G401 (cell line): ENCODE measurements at regions not wholly inside any gene's neighbourhood (a gene's known extent, or its start where the extent isn't known, plus 50 kb on each side); places are given as distances from the start of the nearest gene placed in this dataset.

Experiments
- DNase-seq: peaks from one replicate; pipeline ENCODE4 v3.0.0-alpha.2; 2015; ENCODE audit warnings: low spot score
- in situ Hi-C: cut with HindIII; loops from 2 replicates; pipeline ENCODE4 v1.10.0; 2016; ENCODE audit warnings: low sequenced_read_pairs, mixed read lengths

DNA sequence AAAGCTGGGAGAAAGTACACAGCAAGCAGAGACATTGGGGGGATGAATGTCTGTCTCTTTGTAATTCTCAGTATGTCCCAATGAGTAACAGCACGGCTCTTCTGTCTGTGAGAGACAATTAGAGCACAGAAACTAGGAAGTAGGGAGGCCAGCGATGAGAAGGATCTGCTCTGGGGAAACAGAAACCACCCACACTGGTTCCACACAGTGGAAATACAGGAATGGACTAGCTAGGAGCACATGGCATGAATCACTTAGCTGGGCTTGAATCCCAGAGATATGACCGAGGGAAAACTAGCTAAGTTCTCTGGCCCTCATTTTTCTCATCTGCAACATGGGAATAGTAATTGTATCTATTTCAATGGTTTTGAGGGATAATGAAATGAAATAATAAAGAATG, 895.9 kb downstream of the TLE4 start:
- in situ Hi-C loops: loop anchor here (25.0 kb wide), 1 partner anchor 95 kb away; no protein-coding TSS in a partner anchor
- no peak for DNase-seq

DNA sequence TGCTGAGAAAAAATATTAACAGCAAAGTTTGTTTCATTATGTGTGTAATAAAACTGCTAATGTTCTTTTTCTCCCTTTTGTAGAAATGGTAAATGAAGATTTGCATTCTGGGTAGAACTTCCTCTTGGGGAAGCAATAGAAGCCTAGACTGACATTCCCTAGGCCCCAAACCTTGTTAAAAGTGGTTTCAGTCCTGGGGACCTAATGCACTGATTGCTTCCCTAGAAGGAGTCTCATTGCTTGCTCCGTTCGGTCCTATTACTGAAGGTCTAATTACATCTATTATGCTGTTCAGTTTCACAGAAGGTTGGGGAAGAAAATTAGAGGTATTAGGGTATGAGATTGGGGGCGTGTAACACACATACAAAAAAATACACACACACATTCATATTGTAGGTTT, 893.8 kb downstream of the TLE4 start:
- DNase-seq: no peak
- in situ Hi-C loops: loop anchor here (25.0 kb wide), 1 partner anchor 97 kb away; no protein-coding TSS in a partner anchor

DNA sequence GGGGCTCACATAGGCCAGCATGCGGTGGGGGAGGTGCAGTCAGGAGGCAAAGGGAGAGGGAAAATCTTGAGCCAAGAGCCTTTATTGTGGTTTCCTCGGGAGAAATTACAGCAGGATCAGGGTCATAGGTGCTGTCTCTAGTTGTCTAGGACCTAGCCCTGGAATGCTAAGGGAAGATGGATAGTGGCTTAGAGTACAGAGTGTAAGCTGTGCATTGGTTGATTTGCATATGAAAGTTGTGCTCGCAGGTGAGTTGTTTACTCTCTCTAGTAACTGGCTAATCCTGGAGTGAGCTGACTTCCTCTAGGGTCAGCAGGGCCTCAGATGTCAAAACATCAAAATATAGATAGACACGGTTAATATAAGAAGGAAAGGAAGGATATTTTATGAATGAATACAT, 877.7 kb downstream of the TLE4 start:
- DNase-seq: no peak
- in situ Hi-C loops: no loop called here

DNA sequence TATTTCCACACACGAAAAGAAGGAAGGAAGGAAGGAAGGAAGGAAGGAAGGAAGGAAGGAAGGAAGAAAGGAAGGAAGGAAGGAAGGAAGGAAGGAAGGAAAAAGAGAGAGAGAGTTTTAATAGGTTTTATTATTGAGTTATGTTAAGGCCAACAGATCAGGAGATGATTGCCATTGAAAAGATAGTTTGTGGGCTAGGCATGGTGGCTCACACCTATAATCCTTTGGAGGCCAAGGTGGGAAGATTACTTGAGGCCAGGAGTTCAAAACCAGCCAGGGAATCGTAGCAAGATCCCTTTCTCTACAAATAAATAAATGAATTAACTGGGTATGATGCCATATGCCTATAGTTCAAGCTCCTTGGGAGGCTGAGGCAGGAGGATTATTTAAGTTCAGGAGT, 877.2 kb downstream of the TLE4 start:
- DNase-seq: no peak

DNA sequence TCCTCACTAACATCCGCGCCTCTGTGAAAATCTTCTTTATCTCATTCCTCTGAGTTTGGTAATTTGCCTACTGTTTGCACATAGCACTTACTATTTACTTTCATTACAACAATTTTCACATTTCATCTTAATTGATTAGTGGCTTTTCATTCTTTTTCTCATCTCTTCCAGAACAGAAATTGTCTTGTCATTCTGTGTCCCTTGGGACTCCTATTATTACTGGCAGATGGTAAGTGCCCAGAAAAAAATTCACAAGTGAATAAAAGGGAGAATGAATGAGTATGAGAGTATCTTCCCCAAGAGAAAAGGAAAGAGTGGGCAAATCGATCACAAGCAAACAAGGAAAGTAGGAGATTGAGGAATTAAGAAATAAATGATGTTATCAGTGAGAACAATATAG, 876.1 kb downstream of the TLE4 start:
- no peak for DNase-seq
- in situ Hi-C loops: no loop called here

More for the DNA sequence above, 877.2 kb downstream of the TLE4 start:
- in situ Hi-C loops: no loop called here

DNA sequence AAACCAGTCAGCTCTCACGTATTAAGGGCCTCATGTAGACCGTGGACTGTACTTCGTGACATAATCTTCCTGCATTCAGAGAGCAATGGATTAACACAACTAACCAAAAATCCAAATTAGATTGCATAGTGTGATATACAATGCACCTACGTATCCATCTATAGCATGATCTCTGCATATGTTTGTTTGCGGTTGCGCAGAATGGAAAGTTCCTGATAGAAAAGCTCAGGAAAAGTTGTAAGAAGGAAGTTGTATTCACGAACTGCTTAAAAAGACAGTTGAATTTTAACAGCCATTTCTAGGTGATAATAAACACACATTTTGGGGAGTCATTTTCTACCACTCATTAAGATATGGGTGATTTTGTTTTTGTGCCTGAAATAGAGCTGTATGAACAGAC, 869.0 kb downstream of the TLE4 start:
- in situ Hi-C loops: no loop called here
- no peak for DNase-seq

DNA sequence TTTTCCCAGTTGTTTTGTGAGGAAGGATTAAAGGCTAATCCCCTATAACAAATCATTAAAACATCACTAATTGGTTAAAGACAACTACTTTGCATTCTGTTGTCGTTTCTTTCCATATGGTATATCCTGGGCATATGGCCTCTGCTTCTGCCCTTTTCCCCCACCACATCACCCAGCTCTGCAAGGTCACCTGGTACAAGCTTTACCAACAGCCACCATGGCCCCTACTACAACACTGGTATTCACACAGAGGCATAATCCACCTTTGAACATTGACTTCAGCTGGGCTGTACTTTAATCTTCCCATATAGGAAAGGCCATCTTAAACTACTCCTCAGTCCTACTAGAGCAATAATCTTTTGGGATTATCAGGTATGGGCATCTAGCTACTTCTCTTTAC, 866.1 kb downstream of the TLE4 start:
- in situ Hi-C loops: no loop called here
- DNase-seq: no peak

DNA sequence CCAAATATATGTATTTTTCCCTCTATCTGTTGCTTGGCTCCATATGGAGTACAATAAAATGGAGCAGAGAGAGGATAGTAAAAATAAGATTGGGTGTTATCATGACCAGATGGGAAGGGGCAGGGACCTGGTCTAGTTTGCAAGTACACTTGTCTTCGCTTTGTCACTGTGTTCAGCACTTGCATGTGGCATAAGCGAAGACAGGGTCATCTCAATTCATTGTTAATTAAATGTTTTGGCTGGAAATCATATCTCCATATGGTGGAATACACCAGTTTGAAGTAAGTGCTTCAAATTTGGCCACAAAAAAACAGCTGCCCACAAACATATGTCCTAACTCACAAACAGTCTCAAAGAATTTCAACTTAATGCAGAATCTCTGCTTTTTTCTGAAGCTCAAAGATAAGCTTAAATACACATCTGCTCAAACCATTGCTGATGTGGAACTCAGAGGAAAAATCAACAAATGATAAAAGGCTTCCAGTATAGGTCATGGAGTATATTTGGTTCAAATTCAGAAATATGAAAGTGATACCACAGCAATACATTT, 865.4 kb downstream of the TLE4 start:
- in situ Hi-C loops: no loop called here
- DNase-seq: peak; percentile 46

DNA sequence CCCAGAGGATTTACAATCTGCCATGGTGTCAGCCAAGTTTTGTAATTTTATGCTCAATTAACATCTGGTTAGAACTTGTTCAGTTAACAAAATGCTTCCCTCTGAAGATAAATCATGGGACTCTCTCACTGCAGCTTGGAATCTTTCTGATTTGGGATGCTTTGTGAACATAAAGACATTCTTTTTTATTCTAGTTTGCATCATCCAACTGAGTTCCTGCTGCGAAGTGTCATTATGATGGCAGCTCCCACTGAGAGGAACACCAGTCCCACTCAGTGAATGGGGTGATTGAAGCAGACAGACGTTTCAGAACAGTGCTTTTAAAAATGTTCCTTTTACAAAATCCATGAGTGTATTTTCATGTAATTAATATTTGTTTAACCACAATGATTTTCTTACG, 863.8 kb downstream of the TLE4 start:
- in situ Hi-C loops: no loop called here
- DNase-seq: peak; percentile 27

DNA sequence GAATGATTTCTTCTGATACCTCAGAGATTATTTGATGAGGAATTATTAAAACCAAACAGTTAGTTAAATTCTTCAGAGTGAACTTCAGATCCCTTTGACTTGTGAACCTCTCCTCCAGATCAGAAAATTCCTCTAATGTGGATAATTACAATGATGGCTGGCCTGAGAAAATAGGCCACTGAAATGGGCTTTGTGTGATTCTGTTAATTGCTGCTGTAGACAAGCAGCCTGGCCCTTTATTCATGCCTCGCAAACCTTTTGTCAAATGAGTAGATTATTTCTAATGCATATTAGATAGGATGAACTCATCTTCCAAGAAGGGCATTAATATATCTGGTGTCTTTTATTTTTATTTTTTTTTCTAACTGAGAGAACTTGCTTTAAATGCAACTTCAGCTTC, 855.2 kb downstream of the TLE4 start:
- no peak for DNase-seq
- in situ Hi-C loops: no loop called here

DNA sequence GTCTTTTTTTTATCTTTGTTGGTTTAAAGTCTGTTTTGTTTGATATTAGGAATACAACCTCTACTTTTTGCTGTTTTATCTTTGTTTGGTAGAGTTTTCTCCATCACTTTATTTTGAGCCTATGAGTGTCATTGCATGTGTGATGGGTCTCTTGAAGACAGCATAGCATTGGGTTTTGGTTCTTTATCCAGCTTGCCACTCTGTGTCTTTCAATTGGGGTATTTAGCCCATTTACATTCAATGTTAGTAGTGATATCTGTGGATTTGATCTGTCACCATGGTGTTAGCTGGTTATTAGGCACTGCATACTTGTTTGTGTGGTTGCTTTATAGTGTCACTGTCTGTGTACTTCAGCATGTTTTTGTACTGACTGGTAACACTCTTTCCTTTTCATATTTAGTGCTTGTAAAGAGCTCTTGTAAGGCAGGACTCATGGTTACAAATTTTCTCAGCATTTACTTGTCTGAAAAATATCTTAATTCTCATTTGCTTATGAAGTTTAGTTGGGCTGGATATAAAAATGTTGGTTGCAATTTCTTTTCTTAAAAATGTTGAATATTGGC, 845.5 kb downstream of the TLE4 start:
- in situ Hi-C loops: no loop called here
- no peak for DNase-seq

DNA sequence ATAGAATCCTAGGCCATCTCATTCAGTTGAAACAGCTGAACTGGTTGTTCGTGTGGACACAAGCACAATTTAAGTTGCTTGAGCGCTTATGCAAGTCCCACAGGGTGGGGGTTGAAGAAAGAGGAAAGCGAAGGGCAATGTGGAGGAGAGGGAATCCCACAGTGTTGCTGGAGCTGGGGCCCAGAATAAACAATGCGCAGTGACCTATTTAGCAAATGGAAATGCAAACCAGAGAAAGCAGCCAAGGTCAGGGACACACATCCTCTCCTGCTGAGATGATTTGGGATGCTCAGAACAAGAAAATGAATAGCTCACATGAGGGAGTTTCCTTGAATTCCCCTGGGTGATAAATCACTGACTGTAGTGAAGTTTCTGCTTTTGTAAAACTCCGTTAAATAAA, 838.3 kb downstream of the TLE4 start:
- DNase-seq: peak; percentile 97
- in situ Hi-C loops: no loop called here

DNA sequence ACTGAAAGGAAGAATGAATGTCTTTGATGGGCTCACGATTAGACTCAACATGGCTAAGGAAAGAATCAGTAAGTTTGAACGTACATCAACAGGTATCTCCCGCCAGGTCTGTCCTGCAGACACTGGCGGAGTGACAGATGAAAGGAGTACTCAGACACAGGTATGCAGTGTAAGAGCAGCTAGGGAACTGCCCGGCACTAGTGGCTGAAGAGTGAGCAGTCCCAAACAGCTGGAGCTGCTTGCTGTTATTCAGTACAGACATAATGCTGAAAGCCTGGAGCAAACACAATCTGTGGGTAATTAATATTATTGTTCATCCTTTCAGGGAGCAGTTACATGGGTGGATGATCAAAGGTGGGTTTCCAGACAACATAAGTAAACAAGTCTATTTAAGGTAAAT, 835.5 kb downstream of the TLE4 start:
- in situ Hi-C loops: no loop called here
- DNase-seq: no peak

DNA sequence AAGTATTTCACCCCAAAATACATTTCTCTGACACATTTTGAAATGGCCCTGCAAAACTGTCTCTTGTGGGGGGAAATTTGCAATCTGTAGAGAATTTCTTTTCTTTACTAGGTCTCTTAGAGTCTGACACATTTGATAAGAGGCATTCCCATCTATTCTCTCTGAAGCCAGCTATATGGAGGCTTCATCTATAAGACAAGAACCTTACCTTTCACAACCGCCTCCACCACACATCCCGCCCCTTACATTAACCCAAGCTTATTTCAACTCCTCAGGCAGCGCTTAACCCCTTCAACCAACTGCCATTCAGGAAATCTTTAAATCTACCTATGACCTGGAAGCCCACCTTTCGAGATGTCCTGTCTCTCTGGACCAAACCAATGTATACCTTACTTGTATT, 829.5 kb downstream of the TLE4 start:
- no peak for DNase-seq
- in situ Hi-C loops: no loop called here

DNA sequence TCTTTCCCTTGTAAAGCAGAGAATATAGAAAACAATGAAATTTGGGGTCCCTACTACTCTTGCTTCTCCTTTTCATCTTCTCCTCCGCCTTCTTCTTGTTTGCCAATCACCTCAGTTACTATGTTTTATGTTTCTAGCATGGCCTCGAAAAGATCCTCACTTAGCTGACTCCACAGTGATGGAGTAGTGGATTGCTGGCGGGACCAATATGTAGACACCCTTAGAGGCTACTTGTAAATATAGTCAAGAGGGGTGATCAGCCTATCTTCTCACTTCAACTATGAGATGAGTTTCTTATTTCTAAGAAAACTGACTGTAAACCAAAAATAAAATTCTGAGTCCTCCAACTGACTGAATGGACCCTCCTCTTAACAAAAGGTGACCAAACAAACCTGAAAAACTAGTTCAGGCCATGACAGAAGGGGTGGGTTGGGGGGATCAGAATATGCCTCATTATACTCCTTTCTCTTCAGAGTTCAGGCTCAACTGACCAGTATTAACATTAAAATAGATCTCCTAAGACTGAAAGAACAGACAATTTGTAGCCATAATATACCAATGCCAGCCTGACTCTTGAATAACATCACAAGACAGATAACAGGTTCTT, 829.0 kb downstream of the TLE4 start:
- DNase-seq: no peak
- in situ Hi-C loops: no loop called here

DNA sequence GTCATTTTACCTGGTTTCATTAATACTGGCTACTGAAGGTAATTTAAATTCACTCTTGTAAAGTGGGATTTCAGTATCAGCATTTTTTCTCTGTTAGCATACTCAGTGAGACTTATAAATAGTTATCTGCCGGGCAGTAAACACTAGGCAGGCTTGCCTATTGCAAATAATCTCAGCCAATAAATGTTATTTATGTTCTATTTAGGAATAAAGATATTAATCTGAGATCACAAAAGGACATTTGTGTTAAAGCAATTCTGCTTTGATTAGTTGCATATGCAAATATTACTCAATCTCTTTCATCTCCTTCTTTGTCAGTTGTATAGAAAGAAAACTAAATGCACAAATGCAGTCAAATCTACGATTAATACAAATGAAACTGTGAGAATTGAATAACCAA, 827.8 kb downstream of the TLE4 start:
- no peak for DNase-seq
- in situ Hi-C loops: no loop called here

DNA sequence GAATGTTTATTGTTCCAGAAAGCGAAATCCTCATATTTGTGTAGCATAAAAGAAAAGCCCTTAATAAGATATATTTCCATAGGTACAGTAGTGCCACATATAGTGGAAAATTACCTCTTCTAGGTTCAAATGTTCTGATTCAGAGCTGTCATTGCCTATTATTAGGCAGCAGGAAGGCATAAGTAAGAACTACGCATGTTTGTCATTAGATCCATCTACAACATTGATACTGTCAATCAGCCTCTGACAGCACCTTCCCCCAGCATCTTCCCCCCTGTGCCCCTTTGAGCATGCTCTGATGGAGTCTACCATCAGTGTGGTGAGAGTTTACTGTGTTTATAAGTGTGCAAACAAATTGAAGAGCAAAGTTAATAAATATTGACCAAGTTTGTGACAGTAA, 816.1 kb downstream of the TLE4 start:
- in situ Hi-C loops: no loop called here
- DNase-seq: no peak

DNA sequence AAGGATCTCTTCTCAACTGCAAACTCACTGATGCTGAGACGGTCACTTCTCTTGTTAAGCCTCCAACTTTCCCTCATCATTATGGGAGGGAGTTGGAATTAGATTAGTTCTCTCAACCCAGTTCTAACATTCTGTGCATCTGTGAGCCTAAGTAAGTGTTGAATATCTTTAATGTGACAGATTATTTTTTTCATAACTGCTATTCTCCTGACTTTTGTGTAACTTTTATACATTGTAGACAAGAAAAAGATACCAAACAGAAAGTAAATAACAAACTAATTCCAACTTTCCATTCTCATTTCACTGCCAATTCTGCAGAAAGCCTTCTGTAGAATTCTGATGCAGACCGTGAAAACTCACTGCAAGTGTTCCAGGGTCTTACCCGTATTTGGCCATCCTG, 813.5 kb downstream of the TLE4 start:
- no peak for DNase-seq
- in situ Hi-C loops: no loop called here

DNA sequence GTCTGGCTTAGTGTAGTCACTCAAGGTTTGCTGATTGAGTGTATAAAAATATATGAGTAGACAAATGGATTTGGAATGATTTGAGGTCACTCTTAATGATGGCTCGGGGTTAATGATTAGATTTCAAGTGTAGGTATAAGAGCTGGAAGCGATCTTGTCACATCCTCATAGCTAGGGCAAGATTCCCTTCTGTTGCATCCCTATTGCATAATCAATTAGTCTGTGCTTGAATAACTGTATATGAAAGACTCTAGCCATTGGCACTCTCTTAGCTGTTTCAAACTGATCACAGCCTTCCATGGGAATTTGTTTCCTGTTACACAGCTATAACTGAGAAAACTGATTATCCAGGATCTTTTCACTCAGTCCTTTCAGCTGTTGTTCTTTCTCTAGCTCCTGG, 811.6 kb downstream of the TLE4 start:
- DNase-seq: no peak
- in situ Hi-C loops: no loop called here

DNA sequence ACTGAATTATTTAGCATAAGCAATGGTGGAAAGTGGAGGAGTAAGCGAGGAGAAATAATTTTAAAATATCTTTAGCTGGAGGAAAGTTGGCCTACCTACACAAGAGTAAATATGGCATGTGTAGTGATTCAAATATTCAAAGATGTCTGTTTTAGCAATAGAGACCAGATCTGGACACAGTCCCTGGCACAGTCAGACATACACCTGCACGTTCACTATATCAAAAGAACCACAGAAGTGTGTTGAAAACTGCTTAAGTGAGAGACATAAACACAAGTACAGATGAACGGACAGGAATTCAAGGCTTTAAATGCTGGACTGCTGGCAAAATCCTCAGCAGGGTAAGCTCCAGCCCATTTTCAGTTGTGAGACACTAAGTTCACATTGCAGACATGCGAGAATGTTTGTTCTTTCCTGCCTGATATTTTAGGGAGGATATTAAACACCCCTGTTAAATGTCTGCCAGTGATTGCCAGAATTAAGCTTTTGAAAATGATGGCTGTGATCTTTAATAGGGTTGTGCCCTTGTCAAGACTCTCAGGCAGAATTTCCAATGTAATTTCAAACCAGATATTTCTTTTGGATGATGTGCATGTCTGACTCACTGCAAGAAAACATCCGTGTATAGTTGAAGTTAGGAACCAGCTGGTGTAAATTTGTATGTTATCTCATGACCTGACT, 810.6 kb downstream of the TLE4 start:
- in situ Hi-C loops: no loop called here
- no peak for DNase-seq

DNA sequence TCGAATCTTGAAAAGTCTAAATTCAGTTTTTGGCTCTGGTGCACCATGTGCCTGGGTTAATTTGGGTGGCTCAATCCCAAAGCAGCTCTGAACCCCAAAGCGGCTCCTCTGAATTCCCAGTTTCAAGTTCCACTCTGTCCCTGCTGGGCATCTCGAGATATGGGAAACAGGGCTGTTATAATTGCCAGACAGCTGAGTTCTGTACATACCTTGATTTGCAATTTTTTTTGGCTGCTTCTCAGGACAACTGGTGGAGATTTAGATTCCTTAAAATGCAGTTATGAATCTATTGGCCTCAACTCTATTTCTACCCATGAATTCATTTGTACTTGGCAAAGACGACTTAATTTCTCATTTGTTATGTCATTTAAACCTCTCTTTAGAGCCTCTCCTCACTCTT, 808.5 kb downstream of the TLE4 start:
- in situ Hi-C loops: no loop called here
- no peak for DNase-seq
